BLaER1 (cell line): ENCODE measurements at regions not wholly inside any gene's neighbourhood (a gene's known extent, or its start where the extent isn't known, plus 50 kb on each side); places are given as distances from the start of the nearest gene placed in this dataset.

ENCODE experiments used
- H3K27ac ChIP-seq: shearing (Covaris generic); formaldehyde crosslinking; 2 replicates; pipeline ENCODE4 v1.8.1; 2022
- H3K27me3 ChIP-seq: shearing (Covaris generic); formaldehyde crosslinking; 2 replicates; pipeline ENCODE4 v1.8.1; 2022
- H3K36me3 ChIP-seq: shearing (Covaris generic); formaldehyde crosslinking; 2 replicates; pipeline ENCODE4 v1.8.1; 2022
- H3K4me1 ChIP-seq: shearing (Covaris generic); formaldehyde crosslinking; 2 replicates; pipeline ENCODE4 v1.8.1; 2022
- H3K4me2 ChIP-seq: shearing (Covaris generic); formaldehyde crosslinking; 2 replicates; pipeline ENCODE4 v1.8.1; 2022
- H3K4me3 ChIP-seq: shearing (Covaris generic); formaldehyde crosslinking; 2 replicates; pipeline ENCODE4 v1.8.1; 2022
- H3K9ac ChIP-seq: shearing (Covaris generic); formaldehyde crosslinking; 2 replicates; pipeline ENCODE4 v1.8.1; 2022
- H3K9me3 ChIP-seq: shearing (Covaris generic); formaldehyde crosslinking; 2 replicates; pipeline ENCODE4 v1.8.1; 2022
- H4K20me1 ChIP-seq: shearing (Covaris generic); formaldehyde crosslinking; 2 replicates; pipeline ENCODE4 v1.8.1; 2022
- Cebpa-rat ChIP-seq: shearing (Covaris generic); IDR thresholded peaks from 2 replicates; pipeline ENCODE4 v1.8.1; 2022

DNA sequence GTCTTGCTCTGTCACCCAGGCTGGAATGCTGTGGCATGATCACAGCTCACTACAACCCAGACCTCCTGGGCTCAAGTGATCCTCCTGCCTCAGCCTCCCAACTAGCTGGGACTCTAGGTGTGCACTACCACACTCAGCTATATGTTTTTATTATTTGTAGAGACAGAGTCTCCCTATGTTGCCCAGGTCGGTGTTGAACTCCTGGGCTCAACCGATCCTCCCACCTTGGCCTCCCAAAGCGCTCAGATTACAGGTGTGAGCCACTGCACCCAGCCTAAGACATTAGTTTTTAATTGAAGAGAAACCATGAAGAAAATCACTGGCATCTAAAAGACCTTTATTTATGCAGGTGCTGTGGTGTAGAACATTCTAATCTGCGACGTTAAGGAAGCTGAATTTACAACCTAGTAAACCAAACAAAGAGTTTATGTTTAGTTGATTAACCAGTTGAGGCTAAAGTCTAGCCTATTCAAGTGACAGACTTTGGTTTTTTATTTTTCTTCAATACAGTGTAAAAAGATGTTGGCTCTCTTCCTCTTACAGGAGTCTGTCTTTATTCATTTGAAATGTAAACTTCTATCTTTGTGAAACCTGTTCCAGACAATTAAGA, 52.5 kb upstream of the NBL1 start:
- Histone ChIP-seq H3K9me3 (no peaks in the 10 kb centered on the region), H3K27me3 (no peaks in the 10 kb centered on the region), H3K27ac (no peak overlapping the region), H3K4me1 (peaks cover 7% of the 10 kb centered on the region), H3K4me3 (no peak overlapping the region), H3K4me2 (no peak overlapping the region), H3K36me3 (no peaks in the 10 kb centered on the region), H3K9ac (no peak overlapping the region), H4K20me1 (no peaks in the 10 kb centered on the region)
- no peak for TF ChIP-seq Cebpa-rat

DNA sequence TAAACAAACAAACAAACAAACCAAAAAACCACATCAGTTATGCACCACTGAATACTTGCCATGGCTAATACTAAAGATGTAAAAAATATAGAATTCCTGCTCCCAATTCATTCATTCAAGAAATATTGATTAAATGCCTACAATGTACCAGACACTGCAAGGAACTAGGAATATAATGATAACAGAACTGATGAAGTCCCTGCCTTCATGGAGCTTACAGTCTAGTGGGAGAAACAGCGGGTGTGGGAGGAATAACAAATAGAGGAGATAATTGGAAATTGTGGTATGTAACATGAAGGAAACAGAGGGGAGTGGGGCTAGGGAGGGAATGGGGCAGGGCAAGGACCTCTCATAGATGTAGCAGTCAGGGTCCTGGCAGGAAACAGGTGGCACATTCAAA, 58.6 kb upstream of the NBL1 start:
- H3K9me3 ChIP-seq = no peaks in the 10 kb centered on the region
- no peak overlapping the region for H3K9ac ChIP-seq
- H3K36me3 ChIP-seq = no peaks in the 10 kb centered on the region
- H3K4me2 ChIP-seq = no peak overlapping the region
- no peak overlapping the region for H3K4me3 ChIP-seq
- H3K27ac ChIP-seq = no peak overlapping the region
- H3K27me3 ChIP-seq = no peaks in the 10 kb centered on the region
- TF ChIP-seq Cebpa-rat = no peak
- no peaks in the 10 kb centered on the region for H4K20me1 ChIP-seq
- H3K4me1 ChIP-seq = no peaks in the 10 kb centered on the region

DNA sequence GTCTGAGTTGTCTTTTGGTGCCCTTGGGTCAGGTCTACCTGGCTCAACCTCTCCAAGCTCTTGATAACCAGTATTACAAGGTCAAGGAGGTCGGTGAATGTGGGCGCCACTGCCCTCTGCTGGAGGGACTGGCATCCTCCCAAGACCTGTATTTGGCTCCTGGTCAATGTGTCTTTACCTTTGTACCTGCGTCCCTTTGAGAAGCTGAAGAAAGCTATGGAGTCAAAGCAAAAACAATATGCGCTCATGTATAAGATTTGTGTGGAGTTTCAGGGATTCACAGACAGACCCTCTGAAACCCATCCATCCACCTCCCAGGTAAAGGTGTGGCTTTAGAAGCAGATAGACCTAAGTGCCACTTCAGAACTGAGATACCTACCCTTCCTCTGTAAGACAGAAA, 61.8 kb upstream of the NBL1 start:
- Histone ChIP-seq H3K27me3 (no peaks in the 10 kb centered on the region), H3K4me3 (no peak overlapping the region), H3K9ac (no peak overlapping the region), H3K27ac (no peak overlapping the region), H3K36me3 (no peaks in the 10 kb centered on the region), H3K4me2 (no peak overlapping the region), H3K9me3 (no peaks in the 10 kb centered on the region), H3K4me1 (no peaks in the 10 kb centered on the region), H4K20me1 (no peaks in the 10 kb centered on the region)
- TF ChIP-seq Cebpa-rat = no peak

- Histone ChIP-seq H3K4me3 (no peak overlapping the region), H3K36me3 (no peaks in the 10 kb centered on the region), H3K9me3 (no peaks in the 10 kb centered on the region), H3K27me3 (no peaks in the 10 kb centered on the region), H4K20me1 (no peaks in the 10 kb centered on the region), H3K4me2 (no peak overlapping the region), H3K27ac (no peak overlapping the region), H3K9ac (no peak overlapping the region), H3K4me1 (no peaks in the 10 kb centered on the region)
- no peak for TF ChIP-seq Cebpa-rat
Measured at GRCh38 chr1:19581381-19581780, 62.7 kb upstream of the NBL1 start.

DNA sequence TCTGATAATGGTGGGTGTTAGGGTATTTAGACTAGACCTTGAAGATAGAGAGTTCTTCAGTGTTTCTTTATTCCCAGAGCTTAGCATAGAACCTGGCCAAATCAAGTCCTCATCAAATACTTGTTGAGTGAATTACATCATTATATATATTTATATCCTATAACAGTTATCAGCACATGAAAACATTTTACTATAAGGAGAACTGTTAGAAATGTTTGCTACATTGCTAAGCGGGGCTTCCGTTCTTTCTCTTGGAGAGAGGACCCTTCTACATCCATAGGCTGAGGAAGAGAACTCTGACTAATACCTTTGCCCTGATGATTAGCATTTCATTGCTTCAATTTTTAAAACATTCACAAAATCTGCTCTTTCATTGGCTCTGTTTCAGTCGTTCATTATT, 66.5 kb upstream of the NBL1 start:
- no peak for TF ChIP-seq Cebpa-rat
- no peak overlapping the region for H3K9ac ChIP-seq
- no peaks in the 10 kb centered on the region for H4K20me1 ChIP-seq
- no peak overlapping the region for H3K4me3 ChIP-seq
- H3K27me3 ChIP-seq = no peaks in the 10 kb centered on the region
- no peak overlapping the region for H3K4me2 ChIP-seq
- no peaks in the 10 kb centered on the region for H3K36me3 ChIP-seq
- no peaks in the 10 kb centered on the region for H3K9me3 ChIP-seq
- H3K27ac ChIP-seq = no peak overlapping the region
- H3K4me1 ChIP-seq = no peaks in the 10 kb centered on the region

DNA sequence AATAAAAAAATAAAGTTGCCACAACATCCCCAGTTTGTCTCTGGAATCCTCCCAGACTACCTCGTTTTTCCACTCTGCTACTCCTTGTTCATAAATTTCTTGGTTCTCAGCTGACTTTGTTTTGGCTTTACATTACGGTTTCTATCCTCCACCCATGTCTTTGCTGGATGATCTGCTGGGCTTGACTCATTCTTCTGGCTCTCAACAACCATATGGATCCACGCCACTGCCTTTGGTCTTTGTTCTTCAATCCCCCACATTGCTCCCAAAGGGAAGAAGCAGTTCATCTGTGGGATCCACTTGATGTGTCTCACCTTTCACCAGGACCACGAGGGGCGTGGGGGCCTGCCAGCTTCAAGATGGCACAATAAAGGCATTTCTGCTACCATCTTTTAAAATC, 67.1 kb upstream of the NBL1 start:
- Histone ChIP-seq H3K4me1 (no peaks in the 10 kb centered on the region), H3K27ac (no peak overlapping the region), H3K4me3 (no peak overlapping the region), H3K4me2 (no peak overlapping the region), H3K9me3 (no peaks in the 10 kb centered on the region), H3K36me3 (no peaks in the 10 kb centered on the region), H3K9ac (no peak overlapping the region), H4K20me1 (no peaks in the 10 kb centered on the region), H3K27me3 (no peaks in the 10 kb centered on the region)
- TF ChIP-seq Cebpa-rat = no peak

DNA sequence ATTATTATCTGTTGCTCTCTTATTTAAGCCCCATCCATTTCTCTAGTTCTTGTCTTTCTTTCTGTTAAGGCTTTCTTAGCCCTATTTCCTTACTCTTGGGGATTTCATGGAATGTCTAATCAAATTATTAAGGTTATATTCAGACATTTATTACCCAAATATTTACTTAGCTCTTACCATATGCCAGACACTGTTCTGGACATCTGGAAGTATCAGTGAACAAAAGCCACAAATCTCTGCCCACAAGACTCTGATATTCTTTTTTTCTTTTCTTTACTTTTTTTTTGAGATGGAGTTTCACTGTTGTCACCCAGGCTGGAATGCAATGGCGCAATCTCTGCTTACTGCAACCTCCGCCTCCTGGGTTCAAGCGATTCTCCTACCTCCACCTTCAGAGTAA, 74.3 kb upstream of the NBL1 start:
- H3K36me3 ChIP-seq = no peaks in the 10 kb centered on the region
- no peaks in the 10 kb centered on the region for H3K27me3 ChIP-seq
- no peak overlapping the region for H3K27ac ChIP-seq
- no peaks in the 10 kb centered on the region for H3K4me1 ChIP-seq
- H3K9ac ChIP-seq = no peak overlapping the region
- H4K20me1 ChIP-seq = no peaks in the 10 kb centered on the region
- no peak overlapping the region for H3K4me3 ChIP-seq
- no peaks in the 10 kb centered on the region for H3K9me3 ChIP-seq
- H3K4me2 ChIP-seq = no peak overlapping the region
- no peak for TF ChIP-seq Cebpa-rat

DNA sequence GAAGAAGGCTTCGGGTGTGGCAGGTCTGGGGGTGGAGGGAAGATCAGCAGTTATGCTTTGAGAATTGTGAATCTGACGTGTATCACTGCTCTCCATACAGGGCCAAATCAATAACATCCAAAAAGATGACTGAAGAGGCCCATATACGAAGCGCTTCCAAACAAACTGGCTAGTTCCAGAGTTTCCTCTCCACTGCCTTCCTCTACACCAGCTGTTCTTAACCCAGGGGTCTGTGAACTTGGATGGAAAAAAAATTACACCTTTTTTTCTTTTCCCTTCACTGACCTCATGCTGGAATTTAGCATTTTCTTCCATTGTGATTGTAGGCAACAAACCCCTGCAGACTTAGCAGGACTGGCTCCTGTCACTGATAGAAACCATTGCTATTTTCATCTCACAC, 77.1 kb upstream of the NBL1 start:
- Histone ChIP-seq H3K9ac (no peak overlapping the region), H3K36me3 (no peaks in the 10 kb centered on the region), H3K4me3 (no peak overlapping the region), H3K9me3 (no peaks in the 10 kb centered on the region), H3K27me3 (no peaks in the 10 kb centered on the region), H4K20me1 (no peaks in the 10 kb centered on the region), H3K4me1 (no peaks in the 10 kb centered on the region), H3K4me2 (no peak overlapping the region), H3K27ac (no peak overlapping the region)
- no peak for TF ChIP-seq Cebpa-rat

GRCh38 chr1:19564366-19564765, 79.0 kb upstream of the CAPZB start:
- H4K20me1 ChIP-seq = no peaks in the 10 kb centered on the region
- H3K27me3 ChIP-seq = no peaks in the 10 kb centered on the region
- H3K9me3 ChIP-seq = no peaks in the 10 kb centered on the region
- no peaks in the 10 kb centered on the region for H3K4me1 ChIP-seq
- no peaks in the 10 kb centered on the region for H3K36me3 ChIP-seq
- no peak overlapping the region for H3K27ac ChIP-seq
- H3K4me3 ChIP-seq = no peak overlapping the region
- TF ChIP-seq Cebpa-rat = no peak
- H3K9ac ChIP-seq = no peak overlapping the region
- no peak overlapping the region for H3K4me2 ChIP-seq

DNA sequence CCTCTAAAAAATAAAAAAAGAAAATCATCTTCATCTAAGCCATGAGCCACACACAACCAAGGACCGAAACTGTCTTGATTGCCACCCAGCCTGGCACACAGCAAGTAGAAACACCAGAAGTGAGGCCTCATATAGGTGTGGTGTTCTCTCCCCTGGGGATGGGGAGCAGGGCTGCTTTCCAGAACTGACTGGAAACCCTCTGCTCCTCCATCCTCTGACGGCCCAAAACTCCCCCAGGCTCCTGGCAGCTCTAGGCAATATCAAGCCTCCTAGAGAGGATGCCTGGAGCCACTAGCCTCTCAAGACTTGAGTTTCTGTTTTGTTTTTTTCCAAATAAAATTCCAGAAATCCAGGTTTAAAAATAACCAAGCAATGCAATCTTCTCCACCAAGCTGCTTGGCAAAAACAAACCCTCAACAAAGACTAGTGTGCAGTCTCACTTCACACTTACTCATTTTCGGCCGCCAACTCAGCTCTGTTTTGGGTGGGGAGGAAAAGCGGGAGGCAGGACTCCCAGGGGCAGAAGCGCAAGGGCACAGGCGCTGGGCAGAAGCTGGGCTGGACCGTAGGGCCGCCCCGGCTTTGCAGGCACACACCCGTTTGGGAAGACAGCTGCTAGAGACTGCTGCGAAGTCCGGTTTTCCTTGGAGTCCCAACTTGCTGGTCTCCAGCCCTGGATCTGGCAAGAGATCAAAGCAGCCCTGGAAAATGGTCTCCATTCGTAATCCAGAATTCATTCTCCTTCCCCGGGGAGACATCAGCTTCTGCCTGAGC, 78.2 kb upstream of the CAPZB start:
- Histone ChIP-seq H3K4me3 (no peak overlapping the region), H3K27me3 (no peaks in the 10 kb centered on the region), H3K9ac (no peak overlapping the region), H3K9me3 (no peaks in the 10 kb centered on the region), H3K4me2 (no peak overlapping the region), H3K36me3 (no peaks in the 10 kb centered on the region), H3K4me1 (no peaks in the 10 kb centered on the region), H4K20me1 (no peaks in the 10 kb centered on the region), H3K27ac (no peak overlapping the region)
- TF ChIP-seq Cebpa-rat = no peak
